ENCODE measurements at regions not wholly inside any gene's neighbourhood (a gene's known extent, or its start where the extent isn't known, plus 50 kb on each side); places are given as distances from the start of the nearest gene placed in this dataset.

- TF ChIP-seq CTCF (IDR thresholded peaks at IDR 0.05) (no peak), E2F1 (CRISPR knock-in tag; IDR thresholded peaks at IDR 0.05) (no peak), SMAD4 (CRISPR knock-in tag; IDR thresholded peaks at IDR 0.05) (no peak), ATF2 (CRISPR knock-in tag; IDR thresholded peaks at IDR 0.05; ENCODE audit: borderline replicate concordance, low read depth) (no peak), FOXK1 (CRISPR knock-in tag; IDR thresholded peaks at IDR 0.05) (no peak), ZNF138 (CRISPR knock-in tag; conservative IDR thresholded peaks at IDR 0.05) (no peak), SP1 (CRISPR knock-in tag; conservative IDR thresholded peaks at IDR 0.05) (no peak), MAX (CRISPR knock-in tag; IDR thresholded peaks at IDR 0.05) (no peak), JUN (CRISPR knock-in tag; IDR thresholded peaks at IDR 0.05) (no peak), E2F5 (CRISPR knock-in tag; IDR thresholded peaks at IDR 0.05) (no peak), FOXP1 (CRISPR knock-in tag; IDR thresholded peaks at IDR 0.05; ENCODE audit: borderline replicate concordance) (no peak), ZNF396 (CRISPR knock-in tag; IDR thresholded peaks at IDR 0.05; ENCODE audit: borderline replicate concordance) (no peak), ZNF121 (CRISPR knock-in tag; IDR thresholded peaks at IDR 0.05) (no peak)
These were observed 256.2 kb downstream of the AEBP2 start for GRCh38 chr12:19695244-19696098.
